A549 (cell line): ENCODE measurements at regions not wholly inside any gene's neighbourhood (a gene's known extent, or its start where the extent isn't known, plus 50 kb on each side); places are given as distances from the start of the nearest gene placed in this dataset.
A peak's percentile ranks its signal among the peaks of the same experiment; 100 is the strongest.

Experiments used
- ATAC-seq, 2 experiments: fragments of 200-7000 bp in 1 of 2; fragments of >200 bp in 1 of 2; cut with Nextera tagmentation in 1 of 2; cut with Tn5 transposase in 1 of 2; 3 replicates each; pipeline versions ENCODE4 v1.8.0 to v1.9.1; 2018 to 2020; ENCODE audit warnings: mild to moderate bottlenecking in 1 of 2, moderate library complexity in 1 of 2
- CTCF ChIA-PET: fragments of 300-600 bp; sonication (Branson Sonifier 250); formaldehyde crosslinking; extraction: SDS; loops from one replicate; lab custom pipeline; 2021; ENCODE audit warnings: antibody characterized with exemption, inconsistent platforms; lab: Yijun Ruan, JAX
- POLR2A ChIA-PET: fragments of 350-600 bp; formaldehyde crosslinking; extraction: SDS; loops from one replicate; lab custom pipeline; 2021; ENCODE audit warnings: antibody characterized with exemption, inconsistent platforms; lab: Yijun Ruan, JAX
- DNase-seq, 2 experiments: peaks; one replicate each; pipeline versions ENCODE4 v3.0.0 to v3.0.0-alpha.2; 2011 to 2016; ENCODE audit warnings: low read depth in 1 of 2, low spot score in 1 of 2
- FAIRE-seq: peaks from 2 replicates; lab custom pipeline; 2011; peaks lifted over from hg19 to GRCh38; lab: Jason Lieb, UNC
- H3K27ac ChIP-seq, 2 experiments: fragments of >200 bp; sonication (Bioruptor Twin); formaldehyde crosslinking; 3 replicates each; pipeline ENCODE4 v1.5.1; 2016 to 2017
- H3K4me1 ChIP-seq: fragments of >200 bp; sonication (Bioruptor Twin); formaldehyde crosslinking; 3 replicates; pipeline ENCODE4 v1.6.1; 2016
- H3K4me2 ChIP-seq: fragments of >200 bp; sonication (Bioruptor Twin); formaldehyde crosslinking; 3 replicates; pipeline ENCODE4 v1.6.1; 2016
- H3K4me3 ChIP-seq: fragments of >200 bp; sonication (Bioruptor Twin); formaldehyde crosslinking; 3 replicates; pipeline ENCODE4 v1.5.1; 2016
- H3K9me3 ChIP-seq: fragments of >200 bp; sonication (Bioruptor Twin); formaldehyde crosslinking; 3 replicates; pipeline ENCODE4 v1.6.1; 2016
- CBX8 ChIP-seq: fragments of 200-600 bp; sonication (generic); IDR thresholded peaks from 2 replicates; pipeline ENCODE4 v1.6.1; 2016
- CTCF ChIP-seq: fragments of >200 bp; sonication (Bioruptor Twin); formaldehyde crosslinking; IDR thresholded peaks from 3 replicates; pipeline ENCODE4 v1.5.1; 2016
- EHMT2 ChIP-seq: fragments of 200-600 bp; sonication (generic); IDR thresholded peaks from 2 replicates; pipeline ENCODE4 v1.6.1; 2016; ENCODE audit warnings: antibody characterized with exemption, low read depth, mild to moderate bottlenecking, moderate library complexity
- ELK1 ChIP-seq: fragments of 150-350 bp; IDR thresholded peaks from 2 replicates; pipeline ENCODE4 v1.6.1; 2014; ENCODE audit warnings: low read depth, mild to moderate bottlenecking, low read length
- FOSB ChIP-seq: fragments of 250-450 bp; sonication (Bioruptor Pico); IDR thresholded peaks from 2 replicates; pipeline ENCODE4 v1.5.0; 2020; ENCODE audit warnings: mild to moderate bottlenecking, moderate library complexity
- FOXS1 ChIP-seq: fragments of 250-450 bp; sonication (Bioruptor Pico); IDR thresholded peaks from 2 replicates; pipeline ENCODE4 v1.5.0; 2020; ENCODE audit warnings: mild to moderate bottlenecking, moderate library complexity
- GATA3 ChIP-seq: IDR thresholded peaks from 2 replicates; pipeline ENCODE4 v1.6.1; 2012; ENCODE audit warnings: borderline replicate concordance
- HES2 ChIP-seq: fragments of >200 bp; sonication (Bioruptor Twin); formaldehyde crosslinking; IDR thresholded peaks from 2 replicates; pipeline ENCODE4 v1.6.1; 2016
- HEYL ChIP-seq: fragments of 250-450 bp; sonication (Bioruptor Pico); IDR thresholded peaks from 2 replicates; pipeline ENCODE4 v1.8.0; 2021; ENCODE audit warnings: mild to moderate bottlenecking, moderate library complexity
- HOXA7 ChIP-seq: fragments of 250-450 bp; sonication (Bioruptor Pico); IDR thresholded peaks from 2 replicates; pipeline ENCODE4 v1.5.0; 2020; ENCODE audit warnings: mild to moderate bottlenecking, moderate library complexity
- HOXB5 ChIP-seq: fragments of 250-450 bp; sonication (Bioruptor Pico); IDR thresholded peaks from 2 replicates; pipeline ENCODE4 v1.5.0; 2020; ENCODE audit warnings: mild to moderate bottlenecking, moderate library complexity
- JUN ChIP-seq, 2 experiments: fragments of >200 bp; sonication (Bioruptor Twin); formaldehyde crosslinking; IDR thresholded peaks; 2 replicates in 1 of 2; 3 replicates in 1 of 2; pipeline ENCODE4 v1.6.1; 2016 to 2017
- KDM1A ChIP-seq: fragments of 200-600 bp; sonication (generic); IDR thresholded peaks from 2 replicates; pipeline ENCODE4 v1.6.1; 2016; ENCODE audit warnings: low read depth, mild to moderate bottlenecking
- MAX ChIP-seq: IDR thresholded peaks from 2 replicates; pipeline ENCODE4 v1.6.1; 2012
- NR3C1 ChIP-seq: fragments of >200 bp; sonication (Bioruptor Twin); formaldehyde crosslinking; IDR thresholded peaks from 3 replicates; pipeline ENCODE4 v1.6.1; 2017
- RAD21 ChIP-seq, 2 experiments: fragments of >200 bp in 1 of 2; sonication (Bioruptor Twin) in 1 of 2; formaldehyde crosslinking in 1 of 2; IDR thresholded peaks in 1 of 2; conservative IDR thresholded peaks in 1 of 2; 2 replicates in 1 of 2; 3 replicates in 1 of 2; pipeline ENCODE4 v1.6.1; 2012 to 2018; ENCODE audit warnings: inconsistent platforms in 1 of 2
- RNF2 ChIP-seq: fragments of 200-600 bp; sonication (generic); IDR thresholded peaks from 2 replicates; pipeline ENCODE4 v1.6.1; 2016; ENCODE audit warnings: low read depth, mild to moderate bottlenecking, antibody characterized with exemption, moderate library complexity, borderline replicate concordance
- SMC3 ChIP-seq: fragments of >200 bp; sonication (Bioruptor Twin); formaldehyde crosslinking; IDR thresholded peaks from 3 replicates; pipeline ENCODE4 v1.6.1; 2018; ENCODE audit warnings: inconsistent platforms
- TP53 ChIP-seq: fragments of 250-450 bp; sonication (Bioruptor Pico); IDR thresholded peaks from 2 replicates; pipeline ENCODE4 v1.5.0; 2021; ENCODE audit warnings: mild to moderate bottlenecking, moderate library complexity
- ZC3H11A ChIP-seq: fragments of 450-650 bp; IDR thresholded peaks from 2 replicates; pipeline ENCODE4 v1.6.1; 2014; ENCODE audit warnings: antibody characterized with exemption, mild to moderate bottlenecking
- WGBS: methylation state at CpG from one replicate; pipeline ENCODE4 v1.1.6; 2017; ENCODE audit errors: missing lambda C conversion rate; 5-methylcytosine and 5-hydroxymethylcytosine counted together

- FAIRE-seq (no peak), DNase-seq (no peak), ATAC-seq (no peak)
- Histone ChIP-seq H3K27ac (no peak overlapping the region), H3K9me3 (no peaks in the 10 kb centered on the region), H3K4me3 (no peak overlapping the region), H3K4me1 (no peaks in the 10 kb centered on the region), H3K4me2 (no peak overlapping the region)
- WGBS: 63% methylated on average over 1 of the region's 1 CpG
- CTCF ChIA-PET: no interaction called here
- POLR2A ChIA-PET: no interaction called here
- no peak for TF ChIP-seq FOXS1
- TF ChIP-seq GATA3: no peak
- no peak for TF ChIP-seq HEYL (CRISPR knock-in tag)
- no peak for TF ChIP-seq RAD21 (conservative IDR thresholded peaks at IDR 0.05 in 1 of 2, IDR thresholded peaks at IDR 0.05 in 1 of 2)
- no peak for TF ChIP-seq SMC3
- TF ChIP-seq ZC3H11A: no peak
- no peak for TF ChIP-seq NR3C1
- no peak for TF ChIP-seq HOXB5
- no peak for TF ChIP-seq HES2
- no peak for TF ChIP-seq KDM1A
- TF ChIP-seq TP53 (CRISPR knock-in tag): no peak
- TF ChIP-seq FOSB (CRISPR knock-in tag): no peak
- TF ChIP-seq JUN (IDR thresholded peaks at IDR 0.05): no peak
- TF ChIP-seq HOXA7 (CRISPR knock-in tag): no peak
- TF ChIP-seq RNF2: no peak
These were observed 400.9 kb downstream of the PLOD2 start for GRCh38 chr3:145760036-145760435.

- 4% methylated on average over 1 of the region's 1 CpG for WGBS
- Histone ChIP-seq H3K4me2 (no peak overlapping the region), H3K4me1 (no peaks in the 10 kb centered on the region), H3K27ac (no peak overlapping the region), H3K4me3 (no peak overlapping the region), H3K9me3 (no peaks in the 10 kb centered on the region)
- TF ChIP-seq SMC3 (peak; percentile 35; the same call in 2 of the 3 replicates), RAD21 (conservative IDR thresholded peaks at IDR 0.05 in 1 of 2, IDR thresholded peaks at IDR 0.05 in 1 of 2) (peak; percentile 46 to 64), KDM1A (no peak), CTCF (peak; percentile 32; the same call in 2 of the 3 replicates), EHMT2 (no peak), CBX8 (no peak)
- ChIA-PET CTCF (interaction anchor here (0.6 to 1.7 kb wide), 4 partner anchors 9 to 31 kb away, joined by 3 to 5 read pairs (median 4); no protein-coding TSS in a partner anchor), POLR2A (interaction anchor here (1.4 kb wide), 1 partner anchor 1796 kb away, joined by 6 read pairs; the partner anchor contains the start of gene DIPK2A)
- FAIRE-seq (peak; percentile 70), ATAC-seq (no peak), DNase-seq (no peak)
These were observed 393.1 kb downstream of the PLOD2 start for GRCh38 chr3:145767909-145768308.

- Histone ChIP-seq H3K9me3 (no peaks in the 10 kb centered on the region), H3K4me2 (no peak overlapping the region), H3K27ac (no peak overlapping the region), H3K4me1 (no peaks in the 10 kb centered on the region), H3K4me3 (no peak overlapping the region)
- ChIA-PET POLR2A (no interaction called here), CTCF (interaction anchor here (0.5 to 2.9 kb wide), 17 partner anchors 9 to 888 kb away, joined by 3 to 10 read pairs (median 4); partner anchors contain the start of gene PLOD2)
- DNase-seq (peak; percentile 11 to 68), ATAC-seq (peak; percentile 81 to 82; a peak in 5 of 6 replicates), FAIRE-seq (peak; percentile 28)
- TF ChIP-seq MAX: no peak
- TF ChIP-seq SMC3: peak; percentile 59
- TF ChIP-seq RAD21 (conservative IDR thresholded peaks at IDR 0.05 in 1 of 2, IDR thresholded peaks at IDR 0.05 in 1 of 2): peak; percentile 65 to 69
- TF ChIP-seq ELK1: no peak
- TF ChIP-seq CTCF: peak; percentile 68
- 35% methylated on average over 4 of the region's 4 CpGs for WGBS
These were observed 384.1 kb downstream of the PLOD2 start for GRCh38 chr3:145776782-145777408.
